AG04449 (cell line): ENCODE measurements at regions not wholly inside any gene's neighbourhood (a gene's known extent, or its start where the extent isn't known, plus 50 kb on each side); places are given as distances from the start of the nearest gene placed in this dataset.

Experiments used
- CTCF ChIA-PET: fragments of 350-600 bp; formaldehyde crosslinking; extraction: SDS; loops from one replicate; lab custom pipeline; 2021; ENCODE audit warnings: antibody characterized with exemption; lab: Yijun Ruan, JAX
- POLR2A ChIA-PET: fragments of 400-600, 350-600 bp; formaldehyde crosslinking; extraction: SDS; loops from one replicate; lab custom pipeline; 2020; ENCODE audit warnings: antibody characterized with exemption, inconsistent platforms; lab: Yijun Ruan, JAX
- DNase-seq: peaks from one replicate; pipeline ENCODE4 v3.0.0-alpha.2; 2010; ENCODE audit warnings: low read depth, low spot score
- H3K4me3 ChIP-seq: 2 replicates; pipeline ENCODE4 v1.5.1; 2011; ENCODE audit warnings: low read depth, mild to moderate bottlenecking, control low read depth, low read length
- TF ChIP-seq, protein P1 (sequence below): IDR thresholded peaks from one replicate; pipeline ENCODE4 v1.5.1; 2011; ENCODE audit warnings: mild to moderate bottlenecking, moderate library complexity, low read length, control low read depth, inconsistent platforms; ENCODE audit not compliant: insufficient read depth; ENCODE audit errors: missing control alignments

GRCh38 chr3:459311-459670, 262.7 kb downstream of the CHL1 start:
- DNase-seq, result no peak
- CTCF ChIA-PET, result no interaction called here
- TF ChIP-seq, protein P1, sequence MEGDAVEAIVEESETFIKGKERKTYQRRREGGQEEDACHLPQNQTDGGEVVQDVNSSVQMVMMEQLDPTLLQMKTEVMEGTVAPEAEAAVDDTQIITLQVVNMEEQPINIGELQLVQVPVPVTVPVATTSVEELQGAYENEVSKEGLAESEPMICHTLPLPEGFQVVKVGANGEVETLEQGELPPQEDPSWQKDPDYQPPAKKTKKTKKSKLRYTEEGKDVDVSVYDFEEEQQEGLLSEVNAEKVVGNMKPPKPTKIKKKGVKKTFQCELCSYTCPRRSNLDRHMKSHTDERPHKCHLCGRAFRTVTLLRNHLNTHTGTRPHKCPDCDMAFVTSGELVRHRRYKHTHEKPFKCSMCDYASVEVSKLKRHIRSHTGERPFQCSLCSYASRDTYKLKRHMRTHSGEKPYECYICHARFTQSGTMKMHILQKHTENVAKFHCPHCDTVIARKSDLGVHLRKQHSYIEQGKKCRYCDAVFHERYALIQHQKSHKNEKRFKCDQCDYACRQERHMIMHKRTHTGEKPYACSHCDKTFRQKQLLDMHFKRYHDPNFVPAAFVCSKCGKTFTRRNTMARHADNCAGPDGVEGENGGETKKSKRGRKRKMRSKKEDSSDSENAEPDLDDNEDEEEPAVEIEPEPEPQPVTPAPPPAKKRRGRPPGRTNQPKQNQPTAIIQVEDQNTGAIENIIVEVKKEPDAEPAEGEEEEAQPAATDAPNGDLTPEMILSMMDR, result no peak
- POLR2A ChIA-PET, result no interaction called here
- no peak overlapping the region for H3K4me3 ChIP-seq

DNA sequence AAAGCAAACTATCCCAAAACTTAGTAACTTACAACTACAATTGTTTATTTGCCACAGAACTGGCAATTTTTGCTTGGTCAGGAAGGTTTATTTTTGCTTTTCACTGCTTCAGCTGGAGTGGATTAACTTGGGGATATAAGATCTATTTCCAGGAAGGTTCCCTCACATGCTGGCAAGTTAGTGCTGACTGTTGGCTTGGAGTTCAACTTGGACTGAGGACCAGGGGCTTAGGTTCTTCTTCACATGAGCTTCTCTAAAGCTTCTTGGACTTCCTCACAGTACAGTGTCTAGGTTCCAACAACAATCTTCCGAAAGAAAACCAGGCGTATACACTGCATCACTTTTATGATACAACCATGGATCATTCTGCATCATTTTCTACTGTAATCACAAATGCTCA, 264.4 kb downstream of the CHL1 start:
- ChIA-PET CTCF (no interaction called here), POLR2A (no interaction called here)
- TF ChIP-seq, protein P1, result no peak
- DNase-seq, result no peak
- H3K4me3 ChIP-seq, result no peak overlapping the region

DNA sequence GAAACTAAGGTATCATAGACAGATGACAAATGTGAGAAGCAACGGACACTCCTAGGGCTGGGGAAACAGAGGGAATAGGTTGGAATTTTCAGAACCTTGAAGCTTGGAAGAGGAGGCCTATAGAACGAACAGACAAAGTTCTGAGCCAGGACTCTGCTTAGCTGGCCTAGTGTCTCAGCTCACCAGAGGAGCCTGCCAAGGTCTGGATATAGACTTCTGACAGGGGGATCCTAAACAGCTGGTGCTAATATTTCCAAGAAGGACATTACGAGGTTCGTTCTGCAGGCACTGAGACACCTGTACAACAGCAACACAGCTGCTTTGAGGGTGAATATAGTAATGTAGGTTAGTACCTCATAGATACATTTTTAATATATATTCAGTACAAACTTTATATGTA, 266.3 kb downstream of the CHL1 start:
- no peak for DNase-seq
- POLR2A ChIA-PET, result no interaction called here
- H3K4me3 ChIP-seq, result no peak overlapping the region
- TF ChIP-seq, protein P1, result no peak
- CTCF ChIA-PET, result no interaction called here

GRCh38 chr3:463252-464192, 267.0 kb downstream of the CHL1 start:
- H3K4me3 ChIP-seq, result no peak overlapping the region
- CTCF ChIA-PET, result no interaction called here
- TF ChIP-seq, protein P1, result no peak
- no peak for DNase-seq
- POLR2A ChIA-PET, result no interaction called here

- no peak overlapping the region for H3K4me3 ChIP-seq
- ChIA-PET POLR2A (no interaction called here), CTCF (no interaction called here)
- TF ChIP-seq, protein P1, result no peak
- DNase-seq, result no peak
These were observed 267.7 kb downstream of the CHL1 start for GRCh38 chr3:464255-464654.

GRCh38 chr3:468172-468571, 271.6 kb downstream of the CHL1 start:
- ChIA-PET POLR2A (no interaction called here), CTCF (no interaction called here)
- TF ChIP-seq, protein P1, result no peak
- no peak for DNase-seq
- H3K4me3 ChIP-seq, result no peak overlapping the region
